Adrenal gland (tissue), 5 donors: ENCODE measurements at regions not wholly inside any gene's neighbourhood (a gene's known extent, or its start where the extent isn't known, plus 50 kb on each side); places are given as distances from the start of the nearest gene placed in this dataset.

Source experiments
- CTCF ChIP-seq, 6 experiments: fragments of 450-650 bp in 4 of 6; fragments of 200-600 bp in 2 of 6; sonication (generic) in 1 of 6; IDR thresholded peaks; 1 replicate in 5 of 6; 2 replicates in 1 of 6; pipeline versions ENCODE4 v1.5.1 to v1.8.0; 2016 to 2021; ENCODE audit warnings: antibody characterized with exemption in 6 of 6, mild to moderate bottlenecking in 2 of 6, moderate library complexity in 1 of 6
- POLR2A ChIP-seq, 2 donors: fragments of 450-650 bp; IDR thresholded peaks; one replicate each; pipeline ENCODE4 v1.6.1; 2017; ENCODE audit warnings: antibody characterized with exemption in 2 of 2, mild to moderate bottlenecking in 2 of 2, moderate library complexity in 1 of 2
- donor health status: DM: no; HTN: no; CAD: no.

- TF ChIP-seq CTCF (IDR thresholded peaks at IDR 0.05) (no peak), POLR2A (IDR thresholded peaks at IDR 0.05) (no peak)
Observed at GRCh38 chr4:79650794-79651431, 242.9 kb upstream of the GK2 start.
